HCT116 (cell line): ENCODE measurements at regions not wholly inside any gene's neighbourhood (a gene's known extent, or its start where the extent isn't known, plus 50 kb on each side); places are given as distances from the start of the nearest gene placed in this dataset.

ENCODE experiments used
- ATAC-seq: fragments of 200-7000 bp; cut with Tn5 transposase; 2 replicates; pipeline ENCODE4 v1.9.1; 2020; ENCODE audit warnings: mild to moderate bottlenecking, moderate library complexity
- BruUV-seq: library from RNA; stranded (reverse); fragments of 400-500 nt; replicated peaks from 2 replicates; lab custom pipeline; 2021; lab: Mats Ljungman, UMichigan
- CTCF ChIA-PET: fragments of 300-600 bp; sonication (Branson Sonifier 250); formaldehyde crosslinking; loops from one replicate; lab custom pipeline; 2021; ENCODE audit warnings: antibody characterized with exemption; lab: Charles Lee
- POLR2A ChIA-PET: fragments of 300-600, 350-600 bp; sonication (Branson Sonifier 250); formaldehyde crosslinking; loops from one replicate; lab custom pipeline; 2021; ENCODE audit warnings: antibody characterized with exemption; lab: Charles Lee
- RAD21 ChIA-PET, 2 experiments: fragments of 300-600 bp; sonication (Branson Sonifier 250); formaldehyde crosslinking; loops; one replicate each; lab custom pipeline; 2023; ENCODE audit warnings: low total read pairs in 2 of 2; ENCODE audit not compliant: uncharacterized antibody in 2 of 2, unreplicated experiment in 2 of 2, low non-redundant PET in 1 of 2; lab: Charles Lee
- DNase-seq: peaks from one replicate; pipeline ENCODE4 v3.0.0-alpha.2; 2010; ENCODE audit warnings: low read depth, low spot score
- H2AFZ ChIP-seq: fragments of 200-600 bp; shearing (Covaris generic), sonication (generic); 2 replicates; pipeline ENCODE4 v1.6.1; 2017; ENCODE audit warnings: low read depth, mixed run types, mixed read lengths, antibody characterized with exemption, low read length; ENCODE audit not compliant: poor library complexity, severe bottlenecking
- H3K27ac ChIP-seq: 2 replicates; pipeline ENCODE4 v1.5.1; 2012; ENCODE audit warnings: low read depth, low read length
- H3K27me3 ChIP-seq: fragments of 200-600 bp; sonication (generic); 2 replicates; pipeline ENCODE4 v1.6.1; 2016; ENCODE audit warnings: mixed run types, low read length, mixed read lengths; ENCODE audit not compliant: insufficient read depth
- H3K36me3 ChIP-seq, 2 experiments: fragments of 200-500 bp in 1 of 2; fragments of 200-600 bp in 1 of 2; sonication (Bioruptor generic) in 1 of 2; sonication (generic) in 1 of 2; 2 replicates each; pipeline versions ENCODE4 v1.5.1 to v1.6.1; 2014 to 2016; ENCODE audit warnings: low read length in 2 of 2, inconsistent platforms in 1 of 2, mixed read lengths in 1 of 2, mixed run types in 1 of 2; ENCODE audit not compliant: insufficient read depth in 2 of 2, control insufficient read depth in 1 of 2
- H3K4me1 ChIP-seq, 2 experiments: fragments of 200-600 bp in 1 of 2; sonication (generic) in 1 of 2; 2 replicates each; pipeline versions ENCODE4 v1.5.1 to v1.6.1; 2012 to 2017; ENCODE audit warnings: low read length in 2 of 2, inconsistent platforms in 1 of 2, mild to moderate bottlenecking in 1 of 2, mixed read lengths in 1 of 2, mixed run types in 1 of 2, moderate library complexity in 1 of 2; ENCODE audit not compliant: insufficient read depth in 2 of 2, control insufficient read depth in 1 of 2
- H3K4me2 ChIP-seq: fragments of 200-600 bp; sonication (generic); 2 replicates; pipeline ENCODE4 v1.6.1; 2017; ENCODE audit warnings: mixed run types, low read length, mixed read lengths
- H3K4me3 ChIP-seq, 2 experiments: fragments of 200-600 bp in 1 of 2; sonication (generic) in 1 of 2; replicated peaks in 1 of 2; 2 replicates each; pipeline ENCODE4 v1.5.1; 2011 to 2016; ENCODE audit warnings: low read length in 2 of 2, control low read depth in 1 of 2, low read depth in 1 of 2, mild to moderate bottlenecking in 1 of 2, mixed read lengths in 1 of 2, mixed run types in 1 of 2
- H3K79me2 ChIP-seq: fragments of 200-600 bp; sonication (generic); 2 replicates; pipeline ENCODE4 v1.6.1; 2017; ENCODE audit warnings: mild to moderate bottlenecking, mixed run types, low read length, moderate library complexity, mixed read lengths; ENCODE audit not compliant: insufficient read depth
- H3K9ac ChIP-seq: fragments of 200-600 bp; sonication (generic); 2 replicates; pipeline ENCODE4 v1.6.1; 2016; ENCODE audit warnings: low read length, mixed read lengths
- H3K9me2 ChIP-seq: fragments of 200-600 bp; sonication (generic), shearing (Covaris generic); 2 replicates; pipeline ENCODE4 v1.6.1; 2017; ENCODE audit warnings: mixed run types, mild to moderate bottlenecking, moderate library complexity; ENCODE audit not compliant: insufficient read depth
- H3K9me3 ChIP-seq, 2 experiments: fragments of 200-500 bp in 1 of 2; fragments of 200-600 bp in 1 of 2; sonication (Bioruptor generic) in 1 of 2; sonication (generic) in 1 of 2; 2 replicates each; pipeline ENCODE4 v1.6.1; 2014 to 2017; ENCODE audit warnings: low read length in 2 of 2, mixed read lengths in 2 of 2, inconsistent platforms in 1 of 2, low read depth in 1 of 2, mild to moderate bottlenecking in 1 of 2, mixed run types in 1 of 2, moderate library complexity in 1 of 2; ENCODE audit not compliant: control insufficient read depth in 1 of 2, insufficient read depth in 1 of 2
- H4K20me1 ChIP-seq: fragments of 200-600 bp; sonication (generic), shearing (Covaris generic); 2 replicates; pipeline ENCODE4 v1.6.1; 2017; ENCODE audit warnings: mixed run types, mild to moderate bottlenecking, moderate library complexity; ENCODE audit not compliant: insufficient read depth
- CBX3 ChIP-seq: IDR thresholded peaks from 2 replicates; pipeline ENCODE4 v1.6.1; 2012; ENCODE audit warnings: low read depth
- CTCF ChIP-seq, 3 experiments: fragments of 200-600 bp in 1 of 3; sonication (generic) in 1 of 3; IDR thresholded peaks in 2 of 3; conservative IDR thresholded peaks in 1 of 3; 2 replicates each; pipeline ENCODE4 v1.5.1; 2012 to 2017; ENCODE audit warnings: low read depth in 2 of 3, low read length in 2 of 3, antibody characterized with exemption in 1 of 3, borderline replicate concordance in 1 of 3, control low read depth in 1 of 3, mild to moderate bottlenecking in 1 of 3, mixed read lengths in 1 of 3, mixed run types in 1 of 3, moderate library complexity in 1 of 3; ENCODE audit not compliant: insufficient read depth in 1 of 3
- EGR1 ChIP-seq: IDR thresholded peaks from 2 replicates; pipeline ENCODE4 v1.6.1; 2012; ENCODE audit warnings: low read depth
- ELF1 ChIP-seq: IDR thresholded peaks from 2 replicates; pipeline ENCODE4 v1.6.1; 2012; ENCODE audit warnings: low read depth, borderline replicate concordance
- EZH2 ChIP-seq: fragments of 200-600 bp; sonication (generic); IDR thresholded peaks from 2 replicates; pipeline ENCODE4 v1.6.1; 2017; ENCODE audit warnings: antibody characterized with exemption, mixed run types
- EZH2phosphoT487 ChIP-seq: fragments of 200-600 bp; IDR thresholded peaks from 2 replicates; pipeline ENCODE4 v1.6.1; 2018; ENCODE audit warnings: antibody characterized with exemption, borderline replicate concordance
- JUND ChIP-seq: IDR thresholded peaks from 2 replicates; pipeline ENCODE4 v1.6.1; 2012
- MAX ChIP-seq: IDR thresholded peaks from 2 replicates; pipeline ENCODE4 v1.6.1; 2012
- POLR2A ChIP-seq: IDR thresholded peaks from 2 replicates; pipeline ENCODE4 v1.7.0; 2011; ENCODE audit warnings: borderline replicate concordance; ENCODE audit not compliant: insufficient read depth, insufficient read length; ENCODE audit errors: extremely low read depth
- POLR2AphosphoS5 ChIP-seq: IDR thresholded peaks from 2 replicates; pipeline ENCODE4 v1.6.1; 2011; ENCODE audit warnings: mild to moderate bottlenecking, low read depth, low read length, moderate library complexity
- RAD21 ChIP-seq: IDR thresholded peaks from 2 replicates; pipeline ENCODE4 v1.6.1; 2012; ENCODE audit warnings: low read depth, mild to moderate bottlenecking
- SP1 ChIP-seq: IDR thresholded peaks from 2 replicates; pipeline ENCODE4 v1.6.1; 2012; ENCODE audit warnings: low read depth
- SRF ChIP-seq: IDR thresholded peaks from 2 replicates; pipeline ENCODE4 v1.6.1; 2012; ENCODE audit warnings: low read depth
- TCF7L2 ChIP-seq: IDR thresholded peaks from 2 replicates; pipeline ENCODE4 v1.7.0; 2011; ENCODE audit warnings: borderline replicate concordance, inconsistent platforms; ENCODE audit not compliant: insufficient read depth, insufficient read length; ENCODE audit errors: extremely low read depth
- ZFX ChIP-seq: fragments of 450-650 bp; IDR thresholded peaks from 2 replicates; pipeline ENCODE4 v1.6.1; 2017
- intact Hi-C: fragments of 100-400 bp; cut with micrococcal nuclease; formaldehyde crosslinking; loops from 2 replicates; pipeline ENCODE4 v1.10.0; 2022

GRCh38 chr5:87150630-87151029, 117.1 kb upstream of the RASA1 start:
- Histone ChIP-seq H3K9me3 (no peaks in the 10 kb centered on the region), H3K27ac (no peak overlapping the region), H3K9me2 (no peaks in the 10 kb centered on the region), H3K9ac (no peak overlapping the region), H3K4me3 (no peak overlapping the region), H3K79me2 (no peaks in the 10 kb centered on the region), H2AFZ (no peak overlapping the region), H3K36me3 (no peaks in the 10 kb centered on the region), H3K4me2 (no peak overlapping the region), H4K20me1 (no peaks in the 10 kb centered on the region), H3K4me1 (peaks cover 0 to 4% of the 10 kb centered on the region in 2 experiments; a peak in 2 of 4 replicates), H3K27me3 (no peaks in the 10 kb centered on the region)
- intact Hi-C loops: no loop called here
- ChIA-PET CTCF (no interaction called here), POLR2A (no interaction called here), RAD21 (no interaction called here)
- BruUV-seq: no TSS peak
- DNase-seq: no peak
- TF ChIP-seq ZFX (no peak), TCF7L2 (no peak), SRF (no peak), ELF1 (no peak), EZH2 (no peak), MAX (no peak), POLR2A (no peak), SP1 (no peak), CTCF (IDR thresholded peaks at IDR 0.05 in 2 of 3, conservative IDR thresholded peaks at IDR 0.05 in 1 of 3; ENCODE audit: borderline replicate concordance in 1 of 3, insufficient read depth in 1 of 3, low read depth in 2 of 3, low read length in 2 of 3) (no peak), EZH2phosphoT487 (no peak), RAD21 (no peak), POLR2AphosphoS5 (no peak), EGR1 (no peak), CBX3 (no peak), JUND (no peak)
- no peak for ATAC-seq
